Body of pancreas (tissue), 4 donors: ENCODE measurements at regions not wholly inside any gene's neighbourhood (a gene's known extent, or its start where the extent isn't known, plus 50 kb on each side); places are given as distances from the start of the nearest gene placed in this dataset.
A peak's percentile ranks its signal among the peaks of the same experiment; 100 is the strongest.

Experiments
- ATAC-seq: fragments of 150-250 bp; one replicate; pipeline ENCODE4 v1.9.1; 2016
- DNase-seq, 4 donors: peaks; one replicate each; pipeline ENCODE4 v3.0.0-alpha.2; 2019
- H3K27ac ChIP-seq, 4 donors: fragments of 200-600 bp; sonication (generic); 1 replicate in 3 of 4; 2 replicates in 1 of 4; pipeline versions ENCODE4 v1.5.1 to v1.6.1; 2016 to 2019; ENCODE audit warnings: mild to moderate bottlenecking in 1 of 4, mixed read lengths in 1 of 4, moderate library complexity in 1 of 4
- H3K27me3 ChIP-seq, 2 donors: fragments of 200-600 bp; sonication (generic); one replicate each; pipeline ENCODE4 v1.6.0; 2016; ENCODE audit warnings: mild to moderate bottlenecking in 1 of 2
- H3K36me3 ChIP-seq, 2 donors: fragments of 200-600 bp; sonication (generic); replicated peaks in 1 of 2; 2 replicates each; pipeline ENCODE4 v1.5.1; 2016; ENCODE audit warnings: low read depth in 2 of 2; ENCODE audit not compliant: insufficient read depth in 1 of 2
- H3K4me1 ChIP-seq: fragments of 200-600 bp; sonication (generic); one replicate; pipeline ENCODE4 v1.6.0; 2016
- H3K4me3 ChIP-seq, 2 donors: fragments of 200-600 bp; sonication (generic); 1 replicate in 1 of 2; 2 replicates in 1 of 2; pipeline ENCODE4 v1.5.1; 2016 to 2019
- H3K9me3 ChIP-seq, 3 donors: fragments of 200-600 bp; sonication (generic); 1 replicate in 2 of 3; 2 replicates in 1 of 3; pipeline ENCODE4 v1.5.1; 2016
- CTCF ChIP-seq, 7 experiments: fragments of 450-650 bp in 4 of 7; fragments of 200-600 bp in 3 of 7; sonication (generic) in 3 of 7; IDR thresholded peaks; one replicate each; pipeline ENCODE4 v1.5.1; 2016 to 2019; ENCODE audit warnings: antibody characterized with exemption in 7 of 7
- POLR2A ChIP-seq, 3 donors: fragments of 450-650 bp; IDR thresholded peaks; one replicate each; pipeline ENCODE4 v1.6.1; 2016; ENCODE audit warnings: antibody characterized with exemption in 3 of 3, mild to moderate bottlenecking in 2 of 3
- WGBS, 2 donors: methylation state at CpG; one replicate each; pipeline ENCODE4 v1.1.5; 2017; 5-methylcytosine and 5-hydroxymethylcytosine counted together
- intact Hi-C: fragments of 100-400 bp; cut with DNase I; formaldehyde crosslinking; loops from one replicate; pipeline ENCODE4 v1.15.1; 2023

GRCh38 chr12:74412606-74413230 is 124.9 kb upstream of the ATXN7L3B start:
- TF ChIP-seq POLR2A (IDR thresholded peaks at IDR 0.05): no peak
- TF ChIP-seq CTCF (IDR thresholded peaks at IDR 0.05): peak in 6 of 7 experiments; percentile 14 to 46 (median 37)
- no peak overlapping the region for H3K4me3 ChIP-seq
- no peak overlapping the region for H3K27ac ChIP-seq
- no peaks in the 10 kb centered on the region for H3K9me3 ChIP-seq
- ATAC-seq: no peak
- no peaks in the 10 kb centered on the region for H3K27me3 ChIP-seq
- WGBS, 2 donors: 44 to 50% methylated on average over 2 of the region's 2 CpGs
- no peak for DNase-seq
- no peaks in the 10 kb centered on the region for H3K4me1 ChIP-seq
- intact Hi-C loops: no loop called here
- no peaks in the 10 kb centered on the region for H3K36me3 ChIP-seq

- H3K4me3 ChIP-seq: no peak overlapping the region
- no peaks in the 10 kb centered on the region for H3K36me3 ChIP-seq
- ATAC-seq (peak; percentile 56), DNase-seq (peak in 1 of 4 donors; percentile 6)
- TF ChIP-seq POLR2A (IDR thresholded peaks at IDR 0.05) (no peak), CTCF (IDR thresholded peaks at IDR 0.05) (peak in 5 of 7 experiments; percentile 17 to 43 (median 30))
- H3K9me3 ChIP-seq: no peaks in the 10 kb centered on the region
- no peaks in the 10 kb centered on the region for H3K4me1 ChIP-seq
- no peak overlapping the region for H3K27ac ChIP-seq
- no peaks in the 10 kb centered on the region for H3K27me3 ChIP-seq
- intact Hi-C loops: no loop called here
Measured at GRCh38 chr12:74415633-74416032, 122.0 kb upstream of the ATXN7L3B start.

- Histone ChIP-seq H3K36me3 (no peaks in the 10 kb centered on the region), H3K9me3 (no peaks in the 10 kb centered on the region), H3K4me3 (no peak overlapping the region), H3K4me1 (no peaks in the 10 kb centered on the region), H3K27me3 (no peaks in the 10 kb centered on the region), H3K27ac (no peak overlapping the region)
- no peak for TF ChIP-seq CTCF (IDR thresholded peaks at IDR 0.05)
- no peak for TF ChIP-seq POLR2A (IDR thresholded peaks at IDR 0.05)
- ATAC-seq: no peak
- DNase-seq: no peak
- 80 to 84% methylated on average over 1 of the region's 1 CpG for WGBS, 2 donors
- intact Hi-C loops: no loop called here
Measured at GRCh38 chr12:74418573-74418972, 119.1 kb upstream of the ATXN7L3B start.

GRCh38 chr12:74424778-74425177 is 112.9 kb upstream of the ATXN7L3B start:
- H3K4me3 ChIP-seq: no peak overlapping the region
- no peaks in the 10 kb centered on the region for H3K9me3 ChIP-seq
- no peak overlapping the region for H3K27ac ChIP-seq
- DNase-seq: no peak
- 0 to 29% methylated on average over 1 of the region's 1 CpG for WGBS, 2 donors
- H3K27me3 ChIP-seq: no peaks in the 10 kb centered on the region
- H3K4me1 ChIP-seq: no peaks in the 10 kb centered on the region
- ATAC-seq: no peak
- TF ChIP-seq CTCF (IDR thresholded peaks at IDR 0.05) (no peak), POLR2A (IDR thresholded peaks at IDR 0.05) (no peak)
- no peaks in the 10 kb centered on the region for H3K36me3 ChIP-seq
- intact Hi-C loops: no loop called here

- DNase-seq (no peak), ATAC-seq (no peak)
- TF ChIP-seq POLR2A (IDR thresholded peaks at IDR 0.05) (no peak), CTCF (IDR thresholded peaks at IDR 0.05) (no peak)
- H3K9me3 ChIP-seq: no peaks in the 10 kb centered on the region
- H3K4me1 ChIP-seq: no peaks in the 10 kb centered on the region
- no peaks in the 10 kb centered on the region for H3K36me3 ChIP-seq
- H3K27ac ChIP-seq: no peak overlapping the region
- no peaks in the 10 kb centered on the region for H3K27me3 ChIP-seq
- no peak overlapping the region for H3K4me3 ChIP-seq
- intact Hi-C loops: no loop called here
Measured at GRCh38 chr12:74426091-74426490, 111.5 kb upstream of the ATXN7L3B start.
